ENCODE measurements at regions not wholly inside any gene's neighbourhood (a gene's known extent, or its start where the extent isn't known, plus 50 kb on each side); places are given as distances from the start of the nearest gene placed in this dataset.

GRCh38 chr4:140286456-140286855 lies 87.0 kb upstream of the SCOC start:
- peak in 4 of 11 donors; percentile 18 to 46 (median 32) for DNase-seq (ENCODE audit: extremely low read depth in 1 of 11, low read depth in 9 of 11, low spot score in 4 of 11)

GRCh38 chr4:140284456-140284855 lies 89.0 kb upstream of the SCOC start:
- DNase-seq (ENCODE audit: extremely low read depth in 1 of 11, low read depth in 9 of 11, low spot score in 4 of 11): no peak

- DNase-seq (ENCODE audit: extremely low read depth in 1 of 11, low read depth in 9 of 11, low spot score in 4 of 11): no peak
Measured at GRCh38 chr4:140281828-140282552, 91.5 kb upstream of the SCOC start.

GRCh38 chr4:140277576-140277975 lies 95.9 kb upstream of the SCOC start:
- DNase-seq (ENCODE audit: extremely low read depth in 1 of 11, low read depth in 9 of 11, low spot score in 4 of 11): no peak

GRCh38 chr4:140271553-140271952 lies 101.9 kb upstream of the SCOC start:
- DNase-seq (ENCODE audit: extremely low read depth in 1 of 11, low read depth in 9 of 11, low spot score in 4 of 11): no peak

GRCh38 chr4:140269369-140269768 lies 104.1 kb upstream of the SCOC start:
- DNase-seq (ENCODE audit: extremely low read depth in 1 of 11, low read depth in 9 of 11, low spot score in 4 of 11): no peak

GRCh38 chr4:140268186-140268841 lies 105.1 kb upstream of the SCOC start:
- no peak for DNase-seq (ENCODE audit: extremely low read depth in 1 of 11, low read depth in 9 of 11, low spot score in 4 of 11)

- DNase-seq (ENCODE audit: extremely low read depth in 1 of 11, low read depth in 9 of 11, low spot score in 4 of 11): peak in 3 of 11 donors; percentile 20 to 32 (median 21)
Measured at GRCh38 chr4:140267576-140267975, 105.9 kb upstream of the SCOC start.

- DNase-seq (ENCODE audit: extremely low read depth in 1 of 11, low read depth in 9 of 11, low spot score in 4 of 11): no peak
Measured at GRCh38 chr4:140266958-140267568, 106.4 kb upstream of the SCOC start.

- no peak for DNase-seq (ENCODE audit: extremely low read depth in 1 of 11, low read depth in 9 of 11, low spot score in 4 of 11)
Measured at GRCh38 chr4:140260227-140260626, 106.2 kb upstream of the MAML3 start.

- DNase-seq (ENCODE audit: extremely low read depth in 1 of 11, low read depth in 9 of 11, low spot score in 4 of 11): no peak
Measured at GRCh38 chr4:140258476-140258875, 104.5 kb upstream of the MAML3 start.

- no peak for DNase-seq (ENCODE audit: extremely low read depth in 1 of 11, low read depth in 9 of 11, low spot score in 4 of 11)
Measured at GRCh38 chr4:140257461-140258305, 103.7 kb upstream of the MAML3 start.

GRCh38 chr4:140256941-140257340 lies 103.0 kb upstream of the MAML3 start:
- DNase-seq (ENCODE audit: extremely low read depth in 1 of 11, low read depth in 9 of 11, low spot score in 4 of 11): no peak

- DNase-seq (ENCODE audit: extremely low read depth in 1 of 11, low read depth in 9 of 11, low spot score in 4 of 11): no peak
Measured at GRCh38 chr4:140256335-140256734, 102.4 kb upstream of the MAML3 start.

GRCh38 chr4:140255927-140256326 lies 101.9 kb upstream of the MAML3 start:
- no peak for DNase-seq (ENCODE audit: extremely low read depth in 1 of 11, low read depth in 9 of 11, low spot score in 4 of 11)

GRCh38 chr4:140255467-140255866 lies 101.5 kb upstream of the MAML3 start:
- DNase-seq (ENCODE audit: extremely low read depth in 1 of 11, low read depth in 9 of 11, low spot score in 4 of 11): no peak

- DNase-seq (ENCODE audit: extremely low read depth in 1 of 11, low read depth in 9 of 11, low spot score in 4 of 11): no peak
Measured at GRCh38 chr4:140254651-140255299, 100.8 kb upstream of the MAML3 start.

GRCh38 chr4:140253556-140254027 lies 99.6 kb upstream of the MAML3 start:
- no peak for DNase-seq (ENCODE audit: extremely low read depth in 1 of 11, low read depth in 9 of 11, low spot score in 4 of 11)

All from renal cortex interstitium (tissue), 11 donors.